Colonic mucosa (tissue), 4 donors: ENCODE measurements at regions not wholly inside any gene's neighbourhood (a gene's known extent, or its start where the extent isn't known, plus 50 kb on each side); places are given as distances from the start of the nearest gene placed in this dataset.

ENCODE experiments used
- DNase-seq: peaks from one replicate; pipeline ENCODE4 v3.0.0-alpha.2; 2020
- H3K27ac ChIP-seq: fragments of 200-600 bp; one replicate; pipeline ENCODE4 v1.8.0; 2021
- H3K27me3 ChIP-seq: fragments of 200-600 bp; one replicate; pipeline ENCODE4 v1.8.0; 2021
- H3K36me3 ChIP-seq: fragments of 200-600 bp; one replicate; pipeline ENCODE4 v1.8.0; 2021
- H3K4me1 ChIP-seq: fragments of 200-600 bp; one replicate; pipeline ENCODE4 v1.8.0; 2021; ENCODE audit warnings: mild to moderate bottlenecking
- H3K4me3 ChIP-seq: fragments of 200-600 bp; one replicate; pipeline ENCODE4 v1.8.0; 2021
- H3K9ac ChIP-seq, 2 donors: one replicate each; pipeline ENCODE4 v1.7.0; 2013; ENCODE audit warnings: control low read depth in 2 of 2, low read depth in 2 of 2, low read length in 2 of 2
- H3K9me3 ChIP-seq: fragments of 200-600 bp; one replicate; pipeline ENCODE4 v1.8.0; 2021
- intact Hi-C: fragments of 100-400 bp; cut with DNase I; formaldehyde crosslinking; loops from one replicate; pipeline ENCODE4 v1.14.1; 2022
- TF ChIP-seq, protein P1 (sequence below): fragments of 200-600 bp; IDR thresholded peaks from one replicate; pipeline ENCODE4 v1.8.0; 2022; ENCODE audit warnings: antibody characterized with exemption, mild to moderate bottlenecking
- donor health status: healthy.
- donor health status: DM: no; HTN: no; CAD: no.
- donor health status: DM: no; HTN: no; CAD: no.

DNA sequence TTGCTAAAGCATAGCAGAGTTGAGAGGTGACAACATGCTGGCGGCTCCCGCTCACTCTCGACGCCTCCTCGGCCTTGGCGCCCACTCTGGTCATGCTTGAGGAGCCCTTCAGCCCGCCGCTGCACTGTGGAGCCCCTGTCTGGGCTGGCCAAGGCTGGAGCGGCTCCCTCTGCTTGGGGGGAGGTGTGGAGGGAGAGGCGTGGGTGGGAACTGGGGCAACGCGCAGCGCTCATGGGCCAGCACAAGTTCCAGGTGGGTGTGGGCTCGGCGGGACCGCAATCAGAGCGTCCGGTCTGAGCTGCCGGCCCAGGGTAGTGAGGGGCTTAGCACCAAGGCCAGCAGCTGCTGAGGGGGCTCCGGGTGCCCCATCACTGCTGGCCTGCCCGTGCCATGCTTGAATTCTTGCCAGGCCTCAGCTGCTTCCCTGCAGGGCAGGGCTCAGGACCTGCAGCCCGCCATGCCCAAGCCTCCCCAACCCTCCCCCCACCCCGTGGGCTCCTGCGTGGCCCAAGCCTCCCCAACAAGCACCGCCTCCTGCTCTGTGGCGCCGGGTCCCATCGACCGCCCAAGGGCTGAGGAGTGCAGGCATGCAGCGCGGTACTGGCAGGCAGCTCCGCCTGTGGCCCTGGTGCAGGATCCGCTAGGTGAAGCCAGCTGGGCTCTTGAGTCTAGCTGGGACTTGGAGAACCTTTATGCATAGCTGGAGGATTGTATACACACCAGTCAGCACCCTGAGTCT is 2052.8 kb upstream of the CELF4 start:
- Histone ChIP-seq H3K27me3 (no peaks in the 10 kb centered on the region), H3K27ac (no peak overlapping the region), H3K36me3 (no peaks in the 10 kb centered on the region), H3K9me3 (no peaks in the 10 kb centered on the region), H3K4me3 (no peak overlapping the region), H3K9ac (no peak overlapping the region), H3K4me1 (no peaks in the 10 kb centered on the region)
- no peak for DNase-seq
- intact Hi-C loops, result no loop called here
- TF ChIP-seq, protein P1, sequence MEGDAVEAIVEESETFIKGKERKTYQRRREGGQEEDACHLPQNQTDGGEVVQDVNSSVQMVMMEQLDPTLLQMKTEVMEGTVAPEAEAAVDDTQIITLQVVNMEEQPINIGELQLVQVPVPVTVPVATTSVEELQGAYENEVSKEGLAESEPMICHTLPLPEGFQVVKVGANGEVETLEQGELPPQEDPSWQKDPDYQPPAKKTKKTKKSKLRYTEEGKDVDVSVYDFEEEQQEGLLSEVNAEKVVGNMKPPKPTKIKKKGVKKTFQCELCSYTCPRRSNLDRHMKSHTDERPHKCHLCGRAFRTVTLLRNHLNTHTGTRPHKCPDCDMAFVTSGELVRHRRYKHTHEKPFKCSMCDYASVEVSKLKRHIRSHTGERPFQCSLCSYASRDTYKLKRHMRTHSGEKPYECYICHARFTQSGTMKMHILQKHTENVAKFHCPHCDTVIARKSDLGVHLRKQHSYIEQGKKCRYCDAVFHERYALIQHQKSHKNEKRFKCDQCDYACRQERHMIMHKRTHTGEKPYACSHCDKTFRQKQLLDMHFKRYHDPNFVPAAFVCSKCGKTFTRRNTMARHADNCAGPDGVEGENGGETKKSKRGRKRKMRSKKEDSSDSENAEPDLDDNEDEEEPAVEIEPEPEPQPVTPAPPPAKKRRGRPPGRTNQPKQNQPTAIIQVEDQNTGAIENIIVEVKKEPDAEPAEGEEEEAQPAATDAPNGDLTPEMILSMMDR, result no peak

DNA sequence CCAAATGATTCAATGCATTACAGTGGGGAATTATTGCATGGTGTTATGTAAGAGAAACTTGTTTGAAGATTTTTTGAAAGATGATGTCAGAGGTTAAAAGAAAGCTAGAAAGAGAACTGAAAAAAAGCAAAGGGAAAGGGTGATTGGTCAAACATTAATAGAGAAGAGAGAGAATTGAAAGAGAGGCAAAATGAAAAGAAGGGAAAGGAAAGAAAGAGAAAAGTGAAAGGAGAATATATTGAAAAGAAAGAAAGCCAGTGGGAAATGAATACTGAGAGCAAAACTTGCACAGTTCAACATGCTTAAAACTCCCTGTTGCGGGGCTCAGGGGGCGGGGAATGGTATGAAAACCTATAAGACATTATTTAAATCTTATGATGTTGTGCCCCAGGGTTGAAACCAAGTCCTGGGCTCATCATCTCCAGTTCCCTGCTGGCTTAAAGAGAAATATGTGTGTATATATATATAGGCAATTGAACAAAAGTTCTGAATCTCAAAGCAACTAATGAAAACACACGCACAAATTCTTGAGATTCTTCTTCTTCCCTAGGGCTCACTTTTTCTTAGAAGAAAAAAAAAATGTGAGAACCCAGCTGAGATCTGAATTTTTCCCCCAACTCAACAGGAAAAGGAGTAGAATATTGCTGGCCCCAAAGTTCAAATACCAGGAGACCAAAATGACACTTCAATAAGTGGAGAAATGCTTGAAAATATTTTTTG is 2045.9 kb upstream of the CELF4 start:
- Histone ChIP-seq H3K4me1 (no peaks in the 10 kb centered on the region), H3K27me3 (no peaks in the 10 kb centered on the region), H3K9me3 (no peaks in the 10 kb centered on the region), H3K36me3 (no peaks in the 10 kb centered on the region), H3K9ac (no peak overlapping the region), H3K4me3 (no peak overlapping the region), H3K27ac (no peak overlapping the region)
- TF ChIP-seq, protein P1, result no peak
- no peak for DNase-seq
- intact Hi-C loops, result no loop called here

DNA sequence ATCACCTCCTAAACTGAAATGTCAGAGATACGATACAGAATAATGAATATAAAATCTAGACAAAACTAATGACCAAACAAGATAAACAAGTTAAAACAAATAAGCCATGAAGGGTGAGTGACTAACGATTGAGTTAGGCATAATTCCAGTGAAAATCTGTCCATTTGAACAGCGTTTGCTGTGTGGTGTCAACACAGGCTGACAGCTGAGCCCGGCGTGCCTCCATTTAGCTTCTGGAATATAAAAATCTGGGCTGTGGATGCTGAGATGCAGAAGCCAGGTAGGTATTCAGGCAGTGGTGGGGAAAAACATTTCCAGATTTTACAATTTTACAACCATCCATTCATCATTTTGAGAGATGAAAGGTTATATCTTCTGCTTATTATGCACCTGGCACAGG is 2041.4 kb upstream of the CELF4 start:
- TF ChIP-seq, protein P1, result no peak
- H3K4me3 ChIP-seq, result no peak overlapping the region
- intact Hi-C loops, result no loop called here
- no peak overlapping the region for H3K27ac ChIP-seq
- H3K4me1 ChIP-seq, result no peaks in the 10 kb centered on the region
- H3K9ac ChIP-seq, result no peak overlapping the region
- H3K27me3 ChIP-seq, result no peaks in the 10 kb centered on the region
- no peaks in the 10 kb centered on the region for H3K9me3 ChIP-seq
- H3K36me3 ChIP-seq, result no peaks in the 10 kb centered on the region
- DNase-seq, result no peak

DNA sequence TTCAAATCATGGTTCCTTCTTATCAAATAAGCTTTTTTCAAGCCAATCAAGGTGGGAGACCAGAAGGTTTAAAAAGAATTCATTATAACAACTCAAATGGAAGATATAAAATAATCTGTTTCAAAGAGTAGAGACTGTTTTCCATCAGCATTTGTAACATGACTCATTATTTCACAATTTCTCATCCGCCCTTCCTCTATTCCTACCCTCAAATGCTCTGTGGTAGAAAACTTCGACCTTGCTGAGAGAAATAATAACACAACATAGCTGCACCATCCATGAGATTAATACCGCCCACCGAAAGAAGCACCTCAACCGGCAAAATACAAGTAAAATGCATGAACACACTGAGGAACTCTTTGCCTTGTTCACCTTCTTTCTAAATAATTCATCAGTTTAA is 2039.2 kb upstream of the CELF4 start:
- no peaks in the 10 kb centered on the region for H3K4me1 ChIP-seq
- H3K27ac ChIP-seq, result no peak overlapping the region
- no peak overlapping the region for H3K4me3 ChIP-seq
- no peak overlapping the region for H3K9ac ChIP-seq
- H3K36me3 ChIP-seq, result no peaks in the 10 kb centered on the region
- intact Hi-C loops, result no loop called here
- H3K27me3 ChIP-seq, result no peaks in the 10 kb centered on the region
- no peaks in the 10 kb centered on the region for H3K9me3 ChIP-seq
- TF ChIP-seq, protein P1, result no peak
- no peak for DNase-seq

DNA sequence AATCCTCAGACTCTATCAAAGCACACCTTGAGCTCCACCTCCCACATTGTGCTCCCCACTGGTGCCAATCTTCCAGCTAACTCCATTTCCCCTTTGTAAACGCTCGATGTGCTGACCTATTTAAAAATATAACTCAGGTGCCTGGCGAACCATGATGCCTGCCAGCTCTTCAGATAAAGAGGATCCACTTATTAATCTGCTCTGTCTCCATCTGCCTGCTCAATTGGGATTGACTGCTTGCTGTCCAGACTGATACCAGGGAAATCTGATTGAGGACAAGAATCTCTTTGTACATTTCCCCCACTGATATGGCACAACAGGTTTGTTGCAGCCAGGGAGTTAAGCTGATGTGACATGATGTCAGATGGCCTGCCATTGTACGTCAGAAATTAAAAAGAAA is 2036.5 kb upstream of the CELF4 start:
- Histone ChIP-seq H3K9ac (no peak overlapping the region), H3K36me3 (no peaks in the 10 kb centered on the region), H3K27ac (no peak overlapping the region), H3K9me3 (no peaks in the 10 kb centered on the region), H3K27me3 (no peaks in the 10 kb centered on the region), H3K4me1 (no peaks in the 10 kb centered on the region), H3K4me3 (no peak overlapping the region)
- intact Hi-C loops, result no loop called here
- TF ChIP-seq, protein P1, result no peak
- DNase-seq, result no peak
